H9 (cell line): ENCODE measurements at regions not wholly inside any gene's neighbourhood (a gene's known extent, or its start where the extent isn't known, plus 50 kb on each side); places are given as distances from the start of the nearest gene placed in this dataset.

Source experiments
- DNase-seq: peaks from one replicate; pipeline ENCODE4 v3.0.0-alpha.2; 2017
- H2AFZ ChIP-seq: one replicate; pipeline ENCODE4 v1.6.1; 2013; ENCODE audit warnings: mild to moderate bottlenecking, low read length, control low read depth, moderate library complexity
- H2AK5ac ChIP-seq: 2 replicates; pipeline ENCODE4 v1.6.1; 2013; ENCODE audit warnings: low read length, control low read depth, mixed read lengths; ENCODE audit not compliant: insufficient read length
- H2BK120ac ChIP-seq: one replicate; pipeline ENCODE4 v1.6.1; 2013; ENCODE audit warnings: low read depth, mild to moderate bottlenecking, low read length, control low read depth, inconsistent platforms; ENCODE audit not compliant: poor library complexity, severe bottlenecking
- H2BK12ac ChIP-seq: 2 replicates; pipeline ENCODE4 v1.6.1; 2013; ENCODE audit warnings: low read length, control low read depth, mixed read lengths, low read depth; ENCODE audit not compliant: insufficient read length
- H2BK15ac ChIP-seq: 2 replicates; pipeline ENCODE4 v1.6.1; 2013; ENCODE audit warnings: low read depth, low read length, control low read depth
- H2BK20ac ChIP-seq: one replicate; pipeline ENCODE4 v1.6.1; 2013; ENCODE audit warnings: low read depth, mild to moderate bottlenecking, low read length, control low read depth, inconsistent platforms; ENCODE audit not compliant: poor library complexity, severe bottlenecking
- H2BK5ac ChIP-seq: 2 replicates; pipeline ENCODE4 v1.6.1; 2013; ENCODE audit warnings: low read length, control low read depth, mixed read lengths; ENCODE audit not compliant: insufficient read length
- H3K14ac ChIP-seq: 2 replicates; pipeline ENCODE4 v1.6.1; 2013; ENCODE audit warnings: low read length, control low read depth; ENCODE audit not compliant: insufficient read depth
- H3K18ac ChIP-seq: 2 replicates; pipeline ENCODE4 v1.6.1; 2013; ENCODE audit warnings: low read depth, mild to moderate bottlenecking, mixed read lengths, low read length, control low read depth; ENCODE audit not compliant: insufficient read length
- H3K23ac ChIP-seq: 2 replicates; pipeline ENCODE4 v1.6.1; 2013; ENCODE audit warnings: low read length, control low read depth, mixed read lengths, low read depth; ENCODE audit not compliant: insufficient read length
- H3K23me2 ChIP-seq: 2 replicates; pipeline ENCODE4 v1.6.1; 2013; ENCODE audit warnings: low read depth, mild to moderate bottlenecking, mixed read lengths, low read length, control low read depth; ENCODE audit not compliant: insufficient read length, poor library complexity, severe bottlenecking
- H3K27ac ChIP-seq: 2 replicates; pipeline ENCODE4 v1.5.1; 2013; ENCODE audit warnings: low read length, control low read depth, mixed read lengths, low read depth; ENCODE audit not compliant: insufficient read length
- H3K27me3 ChIP-seq: 2 replicates; pipeline ENCODE4 v1.6.1; 2013; ENCODE audit warnings: low read length, control low read depth, inconsistent platforms; ENCODE audit not compliant: insufficient read depth
- H3K4ac ChIP-seq: 2 replicates; pipeline ENCODE4 v1.6.1; 2013; ENCODE audit warnings: low read depth, mild to moderate bottlenecking, control low read depth, inconsistent platforms, low read length, moderate library complexity
- H3K4me1 ChIP-seq: 2 replicates; pipeline ENCODE4 v1.6.1; 2013; ENCODE audit warnings: low read length, control low read depth, inconsistent platforms; ENCODE audit not compliant: insufficient read depth
- H3K4me2 ChIP-seq: 2 replicates; pipeline ENCODE4 v1.6.1; 2013; ENCODE audit warnings: low read length, control low read depth, mixed read lengths; ENCODE audit not compliant: insufficient read length, insufficient read depth
- H3K56ac ChIP-seq: 2 replicates; pipeline ENCODE4 v1.6.1; 2013; ENCODE audit warnings: low read depth, mild to moderate bottlenecking, mixed read lengths, low read length, control low read depth; ENCODE audit not compliant: insufficient read length
- H3K79me1 ChIP-seq: 2 replicates; pipeline ENCODE4 v1.6.1; 2013; ENCODE audit warnings: low read depth, mild to moderate bottlenecking, moderate library complexity, low read length, control low read depth, inconsistent platforms; ENCODE audit not compliant: insufficient read depth, poor library complexity, severe bottlenecking
- H3K79me2 ChIP-seq: 2 replicates; pipeline ENCODE4 v1.6.1; 2013; ENCODE audit warnings: low read length, control low read depth, inconsistent platforms; ENCODE audit not compliant: insufficient read depth
- H3K9ac ChIP-seq: 2 replicates; pipeline ENCODE4 v1.6.1; 2013; ENCODE audit warnings: low read length, control low read depth, mixed read lengths; ENCODE audit not compliant: insufficient read length; ENCODE audit errors: extremely low read depth
- H3K9me3 ChIP-seq: one replicate; pipeline ENCODE4 v1.6.1; 2013; ENCODE audit warnings: low read depth, low read length, inconsistent platforms; ENCODE audit not compliant: control insufficient read depth
- H3T11ph ChIP-seq: one replicate; pipeline ENCODE4 v1.6.1; 2013; ENCODE audit warnings: mild to moderate bottlenecking, low read length, control low read depth, inconsistent platforms
- H4K20me1 ChIP-seq: one replicate; pipeline ENCODE4 v1.6.1; 2013; ENCODE audit not compliant: control insufficient read depth, insufficient read length, insufficient read depth
- H4K5ac ChIP-seq: 2 replicates; pipeline ENCODE4 v1.6.1; 2013; ENCODE audit warnings: low read depth, mild to moderate bottlenecking, mixed read lengths, low read length, control low read depth; ENCODE audit not compliant: insufficient read length
- H4K8ac ChIP-seq: replicated peaks from 2 replicates; pipeline ENCODE4 v1.6.1; 2013; ENCODE audit warnings: low read length, control low read depth, mixed read lengths, low read depth; ENCODE audit not compliant: insufficient read length
- H4K91ac ChIP-seq: 2 replicates; pipeline ENCODE4 v1.6.1; 2013; ENCODE audit warnings: low read depth, mild to moderate bottlenecking, moderate library complexity, mixed read lengths, low read length, control low read depth; ENCODE audit not compliant: insufficient read length
- H3K27ac Mint-ChIP-seq, 3 experiments: 2 replicates in 2 of 3; 3 replicates in 1 of 3; pipeline ENCODE4 v1.8.0; 2020 to 2021; ENCODE audit warnings: mixed read lengths in 3 of 3, mild to moderate bottlenecking in 1 of 3, moderate library complexity in 1 of 3
- H3K27me3 Mint-ChIP-seq: 2 replicates; pipeline ENCODE4 v1.8.0; 2021; ENCODE audit warnings: low read depth, mild to moderate bottlenecking, moderate library complexity, mixed read lengths
- H3K36me3 Mint-ChIP-seq, 3 experiments: 2 replicates in 2 of 3; 3 replicates in 1 of 3; pipeline ENCODE4 v1.8.0; 2020 to 2021; ENCODE audit warnings: low read depth in 3 of 3, mixed read lengths in 3 of 3; ENCODE audit not compliant: insufficient read depth in 1 of 3
- H3K4me1 Mint-ChIP-seq, 2 experiments: 2 replicates each; pipeline ENCODE4 v1.8.0; 2020; ENCODE audit warnings: mixed read lengths in 2 of 2
- H3K4me3 Mint-ChIP-seq, 2 experiments: 2 replicates in 1 of 2; 3 replicates in 1 of 2; pipeline ENCODE4 v1.8.0; 2020 to 2021; ENCODE audit warnings: mild to moderate bottlenecking in 2 of 2, mixed read lengths in 2 of 2, moderate library complexity in 1 of 2
- H3K9me3 Mint-ChIP-seq, 2 experiments: 2 replicates in 1 of 2; 3 replicates in 1 of 2; pipeline ENCODE4 v1.8.0; 2020; ENCODE audit warnings: mild to moderate bottlenecking in 2 of 2, mixed read lengths in 2 of 2, moderate library complexity in 1 of 2
- WGBS: extraction: QIAGEN DNeasy Blood & Tissue Kit; methylation state at CpG from one replicate; pipeline ENCODE4 v1.1.7; 2013; ENCODE audit warnings: missing lambda C conversion rate, low lambda C conversion rate, mixed read lengths; ENCODE audit not compliant: insufficient read length; ENCODE audit errors: extremely low coverage; 5-methylcytosine and 5-hydroxymethylcytosine counted together
- TF ChIP-seq, protein P1 (sequence below): fragments of 200-600 bp; sonication (generic); conservative IDR thresholded peaks from 3 replicates; pipeline ENCODE4 v1.8.0; 2021; ENCODE audit warnings: antibody characterized with exemption, mild to moderate bottlenecking

- H3K36me3 Mint-ChIP-seq = peaks cover 0 to 5% (median 0%) of the 10 kb centered on the region in 3 experiments; a peak in 2 of 7 replicates
- no peak overlapping the region for H3K18ac ChIP-seq
- no peak for DNase-seq
- H3K79me1 ChIP-seq = no peaks in the 10 kb centered on the region
- peaks cover 4 to 5% of the 10 kb centered on the region in 2 experiments; a peak in 2 of 5 replicates for H3K9me3 Mint-ChIP-seq
- H3K56ac ChIP-seq = no peak overlapping the region
- H3K27ac ChIP-seq = no peak overlapping the region
- no peak overlapping the region for H4K8ac ChIP-seq
- no peak overlapping the region for H3K23ac ChIP-seq
- TF ChIP-seq, protein P1, sequence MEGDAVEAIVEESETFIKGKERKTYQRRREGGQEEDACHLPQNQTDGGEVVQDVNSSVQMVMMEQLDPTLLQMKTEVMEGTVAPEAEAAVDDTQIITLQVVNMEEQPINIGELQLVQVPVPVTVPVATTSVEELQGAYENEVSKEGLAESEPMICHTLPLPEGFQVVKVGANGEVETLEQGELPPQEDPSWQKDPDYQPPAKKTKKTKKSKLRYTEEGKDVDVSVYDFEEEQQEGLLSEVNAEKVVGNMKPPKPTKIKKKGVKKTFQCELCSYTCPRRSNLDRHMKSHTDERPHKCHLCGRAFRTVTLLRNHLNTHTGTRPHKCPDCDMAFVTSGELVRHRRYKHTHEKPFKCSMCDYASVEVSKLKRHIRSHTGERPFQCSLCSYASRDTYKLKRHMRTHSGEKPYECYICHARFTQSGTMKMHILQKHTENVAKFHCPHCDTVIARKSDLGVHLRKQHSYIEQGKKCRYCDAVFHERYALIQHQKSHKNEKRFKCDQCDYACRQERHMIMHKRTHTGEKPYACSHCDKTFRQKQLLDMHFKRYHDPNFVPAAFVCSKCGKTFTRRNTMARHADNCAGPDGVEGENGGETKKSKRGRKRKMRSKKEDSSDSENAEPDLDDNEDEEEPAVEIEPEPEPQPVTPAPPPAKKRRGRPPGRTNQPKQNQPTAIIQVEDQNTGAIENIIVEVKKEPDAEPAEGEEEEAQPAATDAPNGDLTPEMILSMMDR = no peak
- H3K4me1 ChIP-seq = no peaks in the 10 kb centered on the region
- no peak overlapping the region for H3K4ac ChIP-seq
- no peak overlapping the region for H2BK15ac ChIP-seq
- no peak overlapping the region for H3K4me2 ChIP-seq
- no peak overlapping the region for H2BK12ac ChIP-seq
- no peak overlapping the region for H3T11ph ChIP-seq
- H3K27me3 ChIP-seq = no peaks in the 10 kb centered on the region
- no peak overlapping the region for H2BK5ac ChIP-seq
- H2BK120ac ChIP-seq = no peak overlapping the region
- H3K27ac Mint-ChIP-seq = peak overlapping the region in 1 of 3 experiments; percentile 36; a peak in 1 of 7 replicates
- no peak overlapping the region for H3K14ac ChIP-seq
- H2AK5ac ChIP-seq = no peak overlapping the region
- H3K27me3 Mint-ChIP-seq = no peaks in the 10 kb centered on the region
- H3K79me2 ChIP-seq = no peaks in the 10 kb centered on the region
- no peaks in the 10 kb centered on the region for H4K20me1 ChIP-seq
- no peak overlapping the region for H3K9ac ChIP-seq
- no peaks in the 10 kb centered on the region for H3K9me3 ChIP-seq
- WGBS = no CpG with 5 or more reads among the region's 4 CpGs
- H2AFZ ChIP-seq = no peak overlapping the region
- no peak overlapping the region for H4K91ac ChIP-seq
- peaks cover 30 to 33% of the 10 kb centered on the region in 2 experiments for H3K4me1 Mint-ChIP-seq
- no peak overlapping the region for H2BK20ac ChIP-seq
- H4K5ac ChIP-seq = no peak overlapping the region
- no peaks in the 10 kb centered on the region for H3K23me2 ChIP-seq
- H3K4me3 Mint-ChIP-seq = no peak overlapping the region
Observed at GRCh38 chr17:72264682-72265405, 144.0 kb downstream of the SOX9 start.
